ENCODE measurements at regions not wholly inside any gene's neighbourhood (a gene's known extent, or its start where the extent isn't known, plus 50 kb on each side); places are given as distances from the start of the nearest gene placed in this dataset.

- DNase-seq, result no peak
- no peak overlapping the region for H3K27ac ChIP-seq (ENCODE audit: low read depth in 2 of 2, low read length in 2 of 2)
- H3K9ac ChIP-seq (ENCODE audit: low read length in 3 of 3), result no peak overlapping the region
- no peaks in the 10 kb centered on the region for H3K36me3 ChIP-seq (ENCODE audit: control insufficient read depth in 2 of 3, insufficient read depth in 3 of 3, low read length in 3 of 3)
- H3K4me3 ChIP-seq (ENCODE audit: low read length in 3 of 3), result no peak overlapping the region
- H3K9me3 ChIP-seq (ENCODE audit: control insufficient read depth in 2 of 3, insufficient read depth in 1 of 3, low read length in 3 of 3), result no peaks in the 10 kb centered on the region
- no peaks in the 10 kb centered on the region for H3K4me1 ChIP-seq (ENCODE audit: control insufficient read depth in 2 of 3, insufficient read depth in 2 of 3, low read depth in 1 of 3, low read length in 3 of 3)
- intact Hi-C loops (cut with DNase I), result no loop called here
- no peak for TF ChIP-seq CTCF (IDR thresholded peaks at IDR 0.05; ENCODE audit: borderline replicate concordance, extremely low read depth, insufficient read depth)
- H3K27me3 ChIP-seq (ENCODE audit: control insufficient read depth, insufficient read depth, low read length), result no peaks in the 10 kb centered on the region
- FAIRE-seq, result no peak
These were observed 60.7 kb upstream of the HELT start for GRCh38 chr4:184957446-184958115.

- H3K4me3 ChIP-seq (ENCODE audit: low read length in 3 of 3), result no peak overlapping the region
- no peak overlapping the region for H3K9ac ChIP-seq (ENCODE audit: low read length in 3 of 3)
- TF ChIP-seq CTCF (IDR thresholded peaks at IDR 0.05; ENCODE audit: borderline replicate concordance, extremely low read depth, insufficient read depth), result no peak
- no peaks in the 10 kb centered on the region for H3K9me3 ChIP-seq (ENCODE audit: control insufficient read depth in 2 of 3, insufficient read depth in 1 of 3, low read length in 3 of 3)
- H3K27me3 ChIP-seq (ENCODE audit: control insufficient read depth, insufficient read depth, low read length), result no peaks in the 10 kb centered on the region
- DNase-seq, result no peak
- no peak for FAIRE-seq
- H3K27ac ChIP-seq (ENCODE audit: low read depth in 2 of 2, low read length in 2 of 2), result no peak overlapping the region
- intact Hi-C loops (cut with DNase I), result no loop called here
- H3K36me3 ChIP-seq (ENCODE audit: control insufficient read depth in 2 of 3, insufficient read depth in 3 of 3, low read length in 3 of 3), result no peaks in the 10 kb centered on the region
- no peaks in the 10 kb centered on the region for H3K4me1 ChIP-seq (ENCODE audit: control insufficient read depth in 2 of 3, insufficient read depth in 2 of 3, low read depth in 1 of 3, low read length in 3 of 3)
These were observed 60.0 kb upstream of the HELT start for GRCh38 chr4:184958127-184958922.

- H3K4me1 ChIP-seq (ENCODE audit: control insufficient read depth in 2 of 3, insufficient read depth in 2 of 3, low read depth in 1 of 3, low read length in 3 of 3), result no peaks in the 10 kb centered on the region
- no peak overlapping the region for H3K4me3 ChIP-seq (ENCODE audit: low read length in 3 of 3)
- intact Hi-C loops (cut with DNase I), result no loop called here
- H3K36me3 ChIP-seq (ENCODE audit: control insufficient read depth in 2 of 3, insufficient read depth in 3 of 3, low read length in 3 of 3), result no peaks in the 10 kb centered on the region
- H3K9ac ChIP-seq (ENCODE audit: low read length in 3 of 3), result no peak overlapping the region
- no peak for FAIRE-seq
- H3K9me3 ChIP-seq (ENCODE audit: control insufficient read depth in 2 of 3, insufficient read depth in 1 of 3, low read length in 3 of 3), result no peaks in the 10 kb centered on the region
- H3K27ac ChIP-seq (ENCODE audit: low read depth in 2 of 2, low read length in 2 of 2), result no peak overlapping the region
- no peak for DNase-seq
- no peak for TF ChIP-seq CTCF (IDR thresholded peaks at IDR 0.05; ENCODE audit: borderline replicate concordance, extremely low read depth, insufficient read depth)
- H3K27me3 ChIP-seq (ENCODE audit: control insufficient read depth, insufficient read depth, low read length), result no peaks in the 10 kb centered on the region
These were observed 59.4 kb upstream of the HELT start for GRCh38 chr4:184958923-184959210.

Measured in kidney (tissue), 13 donors.